Neutrophil (primary cell): ENCODE measurements at regions not wholly inside any gene's neighbourhood (a gene's known extent, or its start where the extent isn't known, plus 50 kb on each side); places are given as distances from the start of the nearest gene placed in this dataset.
"Not testable (repeated sequence)": the region's sequence is repeated elsewhere in the genome, so short reads cannot be mapped to it uniquely, and the experiment has no call there.

Source experiments
- H3K27ac ChIP-seq: fragments of 200-600 bp; sonication (generic); 2 replicates; pipeline ENCODE4 v1.5.1; 2016; ENCODE audit warnings: mild to moderate bottlenecking, moderate library complexity
- H3K27me3 ChIP-seq: fragments of 200-600 bp; sonication (generic); 2 replicates; pipeline ENCODE4 v1.6.0; 2016; ENCODE audit warnings: mild to moderate bottlenecking
- H3K36me3 ChIP-seq: fragments of 200-600 bp; sonication (generic); 2 replicates; pipeline ENCODE4 v1.5.1; 2017
- H3K4me1 ChIP-seq, 2 experiments: fragments of 200-600 bp in 1 of 2; sonication (generic) in 1 of 2; 1 replicate in 1 of 2; 2 replicates in 1 of 2; pipeline versions ENCODE4 v1.5.1 to v1.6.1; 2013 to 2016; ENCODE audit warnings: low read depth in 1 of 2, low read length in 1 of 2, mild to moderate bottlenecking in 1 of 2, moderate library complexity in 1 of 2; ENCODE audit not compliant: control insufficient read depth in 1 of 2, insufficient read depth in 1 of 2
- H3K4me3 ChIP-seq, 2 experiments: fragments of 200-600 bp in 1 of 2; sonication (generic) in 1 of 2; 1 replicate in 1 of 2; 2 replicates in 1 of 2; pipeline ENCODE4 v1.5.1; 2013 to 2016; ENCODE audit warnings: low read depth in 1 of 2, low read length in 1 of 2, mild to moderate bottlenecking in 1 of 2, moderate library complexity in 1 of 2
- H3K9me3 ChIP-seq: fragments of 200-600 bp; sonication (generic); 2 replicates; pipeline ENCODE4 v1.5.1; 2016
- TF ChIP-seq, protein P1 (sequence below): fragments of 200-600 bp; sonication (generic); IDR thresholded peaks from 2 replicates; pipeline ENCODE4 v1.5.1; 2016; ENCODE audit warnings: antibody characterized with exemption

GRCh38 chr18:22703883-22704585 is 229.1 kb upstream of the RBBP8 start:
- H3K27me3 ChIP-seq, result no peaks in the 10 kb centered on the region
- no peaks in the 10 kb centered on the region for H3K36me3 ChIP-seq
- no peak overlapping the region for H3K4me3 ChIP-seq
- H3K4me1 ChIP-seq, result no peaks in the 10 kb centered on the region
- H3K27ac ChIP-seq, result no peak overlapping the region
- TF ChIP-seq, protein P1, sequence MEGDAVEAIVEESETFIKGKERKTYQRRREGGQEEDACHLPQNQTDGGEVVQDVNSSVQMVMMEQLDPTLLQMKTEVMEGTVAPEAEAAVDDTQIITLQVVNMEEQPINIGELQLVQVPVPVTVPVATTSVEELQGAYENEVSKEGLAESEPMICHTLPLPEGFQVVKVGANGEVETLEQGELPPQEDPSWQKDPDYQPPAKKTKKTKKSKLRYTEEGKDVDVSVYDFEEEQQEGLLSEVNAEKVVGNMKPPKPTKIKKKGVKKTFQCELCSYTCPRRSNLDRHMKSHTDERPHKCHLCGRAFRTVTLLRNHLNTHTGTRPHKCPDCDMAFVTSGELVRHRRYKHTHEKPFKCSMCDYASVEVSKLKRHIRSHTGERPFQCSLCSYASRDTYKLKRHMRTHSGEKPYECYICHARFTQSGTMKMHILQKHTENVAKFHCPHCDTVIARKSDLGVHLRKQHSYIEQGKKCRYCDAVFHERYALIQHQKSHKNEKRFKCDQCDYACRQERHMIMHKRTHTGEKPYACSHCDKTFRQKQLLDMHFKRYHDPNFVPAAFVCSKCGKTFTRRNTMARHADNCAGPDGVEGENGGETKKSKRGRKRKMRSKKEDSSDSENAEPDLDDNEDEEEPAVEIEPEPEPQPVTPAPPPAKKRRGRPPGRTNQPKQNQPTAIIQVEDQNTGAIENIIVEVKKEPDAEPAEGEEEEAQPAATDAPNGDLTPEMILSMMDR, result no peak
- no peaks in the 10 kb centered on the region for H3K9me3 ChIP-seq

GRCh38 chr18:22704586-22704918 is 228.6 kb upstream of the RBBP8 start:
- TF ChIP-seq, protein P1, result no peak
- H3K9me3 ChIP-seq, result no peaks in the 10 kb centered on the region
- no peak overlapping the region for H3K4me3 ChIP-seq
- no peaks in the 10 kb centered on the region for H3K4me1 ChIP-seq
- no peaks in the 10 kb centered on the region for H3K27me3 ChIP-seq
- no peaks in the 10 kb centered on the region for H3K36me3 ChIP-seq
- no peak overlapping the region for H3K27ac ChIP-seq

GRCh38 chr18:22705328-22705727 is 227.8 kb upstream of the RBBP8 start:
- Histone ChIP-seq H3K36me3 (no peaks in the 10 kb centered on the region), H3K27me3 (no peaks in the 10 kb centered on the region), H3K4me3 (no peak overlapping the region), H3K9me3 (no peaks in the 10 kb centered on the region), H3K27ac (no peak overlapping the region), H3K4me1 (no peaks in the 10 kb centered on the region)
- TF ChIP-seq, protein P1, result no peak

DNA sequence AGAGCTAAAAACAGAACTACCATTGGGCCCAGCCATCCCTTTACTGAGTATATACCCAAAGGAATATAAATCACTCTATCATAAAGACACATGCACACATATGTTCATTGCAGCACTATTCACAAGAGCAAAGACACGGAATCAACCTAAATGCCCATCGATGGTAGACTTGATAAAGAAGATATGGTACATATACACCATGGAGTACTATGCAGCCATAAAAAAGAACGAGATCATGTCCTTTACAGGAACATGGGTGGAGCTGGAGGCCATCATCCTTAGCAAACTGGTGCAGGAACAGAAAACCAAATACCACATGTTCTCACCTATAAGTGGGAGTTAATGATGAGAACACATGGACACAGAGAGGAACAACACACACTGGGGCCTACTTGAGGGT is 227.1 kb upstream of the RBBP8 start:
- H3K4me3 ChIP-seq, H3K27ac ChIP-seq, H3K9me3 ChIP-seq, H3K27me3 ChIP-seq, H3K4me1 ChIP-seq, H3K36me3 ChIP-seq: not testable (repeated sequence)

DNA sequence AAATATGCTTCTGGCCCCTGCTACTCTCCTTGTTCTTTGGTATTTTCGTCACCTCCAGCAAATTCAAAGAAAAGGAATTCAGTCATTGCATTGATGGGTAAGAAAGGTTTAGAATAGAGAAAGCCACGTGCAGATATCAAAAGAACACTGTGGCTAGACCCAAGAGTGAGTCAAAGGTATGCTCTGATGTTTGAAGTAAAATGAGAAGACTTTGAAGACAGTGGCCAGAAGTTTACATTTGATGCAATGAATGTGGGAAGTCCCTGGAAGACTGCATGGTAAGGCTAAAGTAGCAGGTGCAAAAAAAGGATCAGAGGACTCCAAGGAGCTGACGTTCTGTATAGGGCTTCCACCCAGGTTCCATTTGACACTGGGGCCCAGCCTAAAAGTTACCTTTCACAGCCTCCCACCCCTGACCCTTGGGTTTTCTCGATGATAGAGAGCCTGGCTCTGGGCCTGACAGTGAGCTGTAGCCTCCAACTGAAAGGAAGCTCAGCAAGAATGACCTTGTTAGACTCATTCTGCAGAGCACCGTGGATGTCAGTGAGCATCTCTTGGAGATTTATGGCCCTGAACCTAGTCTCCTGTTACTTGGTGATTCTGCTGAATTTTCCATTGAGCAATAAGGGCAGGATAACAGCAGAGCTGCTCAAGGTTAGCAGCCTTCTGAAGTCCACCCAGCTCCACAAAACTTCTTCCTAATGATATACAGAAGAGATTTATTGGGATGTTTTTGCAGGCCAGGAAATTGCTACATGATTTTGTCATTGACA is 223.7 kb upstream of the RBBP8 start:
- Histone ChIP-seq H3K36me3 (no peaks in the 10 kb centered on the region), H3K27ac (no peak overlapping the region), H3K4me1 (no peaks in the 10 kb centered on the region), H3K9me3 (no peaks in the 10 kb centered on the region), H3K4me3 (no peak overlapping the region), H3K27me3 (peaks cover 5% of the 10 kb centered on the region)
- TF ChIP-seq, protein P1, result no peak

GRCh38 chr18:22710673-22711191 is 222.4 kb upstream of the RBBP8 start:
- H3K4me3 ChIP-seq, result no peak overlapping the region
- peaks cover 5% of the 10 kb centered on the region for H3K27me3 ChIP-seq
- no peak overlapping the region for H3K27ac ChIP-seq
- TF ChIP-seq, protein P1, result no peak
- no peaks in the 10 kb centered on the region for H3K9me3 ChIP-seq
- no peaks in the 10 kb centered on the region for H3K36me3 ChIP-seq
- H3K4me1 ChIP-seq, result no peaks in the 10 kb centered on the region
